HG02678 (cell line): ENCODE measurements at regions not wholly inside any gene's neighbourhood (a gene's known extent, or its start where the extent isn't known, plus 50 kb on each side); places are given as distances from the start of the nearest gene placed in this dataset.
"Not testable (repeated sequence)": the region's sequence is repeated elsewhere in the genome, so short reads cannot be mapped to it uniquely, and the experiment has no call there.

ENCODE experiments used
- ATAC-seq: cut with Tn5 transposase; IDR thresholded peaks from one replicate; pipeline ENCODE4 v1.9.1; 2021; ENCODE audit warnings: mild to moderate bottlenecking, moderate library complexity; ENCODE audit not compliant: unreplicated experiment

DNA sequence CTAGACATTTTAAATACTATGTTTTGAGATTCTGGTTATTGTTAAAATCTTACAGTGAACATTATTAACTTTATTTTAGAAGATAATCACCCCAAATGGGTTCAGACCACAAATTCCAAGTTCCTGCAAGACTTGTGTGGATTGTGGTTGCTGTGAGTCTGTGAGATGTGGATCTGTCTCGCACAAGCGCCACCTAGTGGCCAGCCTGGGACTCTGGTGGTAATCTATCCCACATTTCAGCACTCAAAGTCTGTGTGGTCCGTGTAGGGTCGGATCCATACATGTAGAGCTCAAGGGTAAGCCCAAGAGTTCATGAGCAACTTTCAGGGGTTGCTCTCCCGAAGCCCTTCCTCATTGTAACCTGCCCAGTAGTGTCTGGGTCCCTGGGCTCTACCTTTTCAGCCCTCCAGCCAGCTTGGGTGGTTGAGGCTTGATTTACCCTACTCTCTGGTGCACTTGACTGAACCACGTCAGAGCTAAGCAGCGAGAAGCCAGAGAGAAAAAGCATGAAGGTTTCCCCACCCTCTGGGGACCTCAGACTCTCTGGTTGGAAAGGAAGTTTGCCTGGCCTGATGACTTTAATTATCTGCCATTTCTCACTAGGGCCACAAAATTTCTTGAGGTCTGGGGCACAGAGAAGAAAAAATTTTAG is 129.2 kb downstream of the ARHGAP11B start:
- ATAC-seq = peak; percentile 92

DNA sequence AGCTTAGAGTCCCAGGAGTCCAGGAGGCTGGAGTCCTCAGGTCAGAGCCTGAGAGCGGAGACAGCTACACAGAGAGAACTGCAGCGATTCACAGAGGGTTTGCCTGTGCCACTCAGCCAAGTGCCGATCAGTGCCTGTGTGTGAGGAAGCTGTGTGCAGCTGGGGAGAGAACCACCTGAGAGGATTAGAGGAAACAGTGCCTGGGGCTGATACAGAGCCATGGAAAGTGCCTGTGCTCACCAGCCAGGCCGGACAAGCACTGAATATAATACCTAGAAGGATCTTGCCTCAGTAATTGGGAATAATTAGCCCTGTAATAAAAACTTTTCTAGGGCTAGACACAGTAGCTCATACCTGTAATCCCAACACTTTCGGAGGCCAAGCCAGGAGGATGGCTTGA is 134.7 kb downstream of the ARHGAP11B start:
- ATAC-seq = not testable (repeated sequence)

DNA sequence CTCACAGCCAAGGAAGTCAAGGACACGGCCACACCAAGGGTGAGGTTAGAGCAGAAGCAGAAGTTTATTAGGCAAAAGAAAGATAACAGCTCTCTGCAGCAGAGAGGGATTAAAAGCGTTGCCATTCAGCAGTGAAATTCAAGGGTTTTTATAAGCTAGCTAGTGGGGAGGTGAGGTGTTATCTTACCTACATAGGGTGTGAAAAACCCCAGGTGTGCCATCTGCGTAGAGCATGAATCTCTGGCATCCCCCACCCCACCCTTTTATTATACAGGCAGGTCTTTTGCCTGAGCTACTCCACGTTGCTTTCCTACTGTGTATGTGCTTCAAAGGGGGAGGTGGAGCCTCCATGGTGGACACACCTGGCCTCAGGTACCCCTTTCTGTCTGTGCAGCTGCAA is 135.4 kb downstream of the ARHGAP11B start:
- not testable (repeated sequence) for ATAC-seq

DNA sequence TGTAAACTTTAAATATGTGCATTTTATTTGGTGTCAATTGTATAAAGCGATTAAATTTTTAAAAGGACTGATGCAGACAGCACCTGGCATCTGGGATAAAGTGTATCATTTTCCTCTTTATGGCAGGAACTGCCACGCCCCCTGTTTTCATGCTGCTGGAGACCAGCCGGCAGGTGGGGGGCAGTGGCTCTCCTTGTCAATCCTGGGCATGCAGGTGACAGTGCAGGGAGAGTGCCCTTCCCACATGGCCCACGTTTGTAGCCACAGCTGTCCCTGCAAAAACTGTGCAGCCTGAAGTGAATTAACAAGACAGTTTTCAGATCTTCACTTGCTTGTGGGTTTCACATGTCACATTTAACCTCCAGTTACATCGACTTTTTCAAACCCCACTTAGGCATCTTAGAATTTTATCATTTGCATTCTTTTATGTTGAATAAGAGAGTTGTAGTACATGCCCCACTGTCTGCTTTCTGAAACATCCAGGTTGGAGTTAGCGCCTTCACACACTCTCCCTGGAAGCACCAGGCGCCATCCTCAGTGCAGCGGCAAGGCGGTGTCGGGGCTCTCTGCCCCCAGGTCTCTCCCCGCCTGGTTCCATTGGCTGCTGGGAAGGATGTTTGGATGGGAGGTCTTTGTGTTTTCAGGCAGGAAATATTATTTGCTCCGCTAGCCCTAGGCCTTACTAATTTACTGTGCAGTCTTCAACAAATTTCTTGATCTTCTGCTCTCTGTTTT is 134.2 kb upstream of the FAN1 start:
- ATAC-seq = not testable (repeated sequence)

DNA sequence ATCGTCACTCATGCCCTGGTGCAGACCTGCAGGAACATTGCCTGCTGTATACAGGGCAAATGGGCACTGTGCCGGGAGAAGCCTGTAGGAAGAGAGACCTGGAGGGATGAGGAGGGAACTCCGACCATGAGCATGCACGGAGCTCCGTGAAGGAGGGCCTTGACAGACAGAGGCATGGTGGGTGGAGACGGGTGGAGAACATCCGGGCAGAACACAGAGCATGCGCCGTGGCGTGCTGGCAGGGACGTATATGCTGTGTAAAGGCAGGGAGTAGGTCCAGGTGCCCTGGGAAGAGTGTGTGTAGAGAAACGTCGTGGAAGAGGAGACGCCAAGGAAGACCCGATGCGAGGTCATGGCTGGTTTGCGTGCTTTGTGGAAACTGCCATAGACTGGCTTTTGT is 133.0 kb upstream of the FAN1 start:
- ATAC-seq = no peak

DNA sequence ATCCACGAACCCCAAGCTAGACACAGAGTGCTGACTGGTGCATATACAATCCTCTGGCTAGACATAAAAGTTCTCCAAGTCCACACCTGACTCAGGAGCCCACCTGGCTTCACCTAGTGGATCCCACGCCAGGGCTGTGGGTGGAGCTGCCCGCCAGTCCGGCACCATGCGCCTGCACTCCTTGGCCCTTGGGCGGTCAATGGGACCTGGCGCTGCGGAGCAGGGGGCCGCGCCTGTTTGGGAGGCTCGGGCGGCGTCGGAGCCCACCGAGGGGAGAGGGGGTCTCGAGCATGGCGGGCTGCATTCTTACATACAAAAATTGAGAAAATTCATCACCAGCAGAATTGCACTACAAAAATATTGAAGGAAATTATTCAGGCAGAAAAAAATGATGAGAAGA is 120.7 kb upstream of the FAN1 start:
- no peak for ATAC-seq

DNA sequence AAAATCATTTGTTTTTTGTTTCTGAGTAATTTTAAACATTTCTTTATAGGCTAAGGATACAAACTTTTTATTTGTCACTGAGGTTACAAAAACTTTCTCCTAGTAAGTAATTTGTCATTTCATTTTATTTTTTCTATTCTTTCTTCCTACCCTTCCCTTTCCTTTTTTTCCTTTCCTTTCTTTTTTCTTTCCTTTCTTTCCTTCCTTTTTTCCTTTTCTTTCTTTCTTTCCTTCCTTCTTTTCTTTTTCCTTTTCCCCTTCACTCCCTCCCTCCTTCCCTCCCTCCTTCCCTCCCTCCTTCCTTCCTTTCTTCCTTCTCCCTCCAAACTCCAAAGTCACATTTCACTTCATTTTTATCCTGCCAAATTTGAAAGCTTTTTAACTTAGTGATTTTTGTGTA is 115.1 kb upstream of the FAN1 start:
- ATAC-seq = no peak

DNA sequence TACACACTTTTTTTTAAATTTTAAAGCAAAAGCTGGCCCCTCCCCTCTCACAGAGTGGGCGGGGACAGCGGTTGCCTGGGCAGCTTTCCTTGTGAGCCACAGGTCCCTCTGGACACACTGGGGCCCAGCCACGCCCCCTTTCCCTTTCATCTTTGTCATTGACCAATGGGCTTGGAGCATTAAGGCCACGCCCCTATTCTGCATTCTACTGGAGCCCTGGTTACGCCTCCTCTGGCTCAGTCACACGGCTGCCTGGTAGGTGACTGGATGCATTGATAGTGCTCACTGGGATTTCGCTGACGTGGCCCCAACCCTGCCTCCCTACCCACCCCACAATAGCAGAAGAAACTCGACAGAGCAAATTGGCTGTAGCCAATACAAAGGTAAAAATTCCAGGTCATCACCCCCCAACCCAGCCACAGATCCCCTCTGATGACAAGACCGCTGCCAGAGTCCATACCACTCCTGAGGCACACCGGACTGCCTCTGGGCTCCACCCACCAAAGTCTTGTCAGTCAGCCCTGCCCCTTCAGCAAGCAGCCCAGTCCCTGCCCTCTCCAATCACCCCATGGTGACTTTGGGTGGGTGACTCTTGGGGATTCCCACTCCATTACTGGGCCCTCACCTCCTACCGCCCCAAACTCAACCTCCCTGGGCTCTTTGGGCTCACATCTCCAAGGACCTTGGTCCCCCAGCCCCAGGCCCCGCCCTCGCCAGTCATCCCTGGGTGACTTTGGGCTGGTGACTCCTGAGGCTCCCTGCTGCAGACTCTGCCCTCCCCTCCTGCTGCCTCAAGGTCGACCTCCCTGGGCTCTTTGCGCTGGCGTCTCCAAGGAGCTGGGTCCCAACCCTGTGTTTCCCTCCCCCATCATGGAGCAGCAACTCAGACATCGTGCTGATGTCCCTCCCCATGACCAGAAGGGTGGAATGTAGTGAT is 112.2 kb upstream of the FAN1 start:
- ATAC-seq = no peak

DNA sequence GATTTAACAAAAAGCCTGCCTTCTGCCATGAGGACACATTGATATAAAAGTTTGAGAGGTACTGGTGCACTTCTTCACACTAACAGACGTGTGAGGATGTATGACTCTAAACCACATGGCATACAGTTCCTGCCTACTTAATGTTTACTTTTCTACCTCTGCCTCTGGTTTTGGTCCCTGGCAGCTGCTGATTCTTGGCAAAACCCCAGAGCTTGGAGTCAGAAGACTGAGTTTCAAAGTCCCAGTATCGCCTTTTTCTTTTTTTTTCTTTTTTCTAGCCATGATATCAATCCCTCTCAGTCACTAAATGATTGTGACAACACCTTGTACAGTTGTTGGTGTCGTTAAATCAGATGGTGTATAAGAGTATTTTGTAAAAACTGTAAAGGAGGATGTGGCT is 110.9 kb upstream of the FAN1 start:
- ATAC-seq = not testable (repeated sequence)

DNA sequence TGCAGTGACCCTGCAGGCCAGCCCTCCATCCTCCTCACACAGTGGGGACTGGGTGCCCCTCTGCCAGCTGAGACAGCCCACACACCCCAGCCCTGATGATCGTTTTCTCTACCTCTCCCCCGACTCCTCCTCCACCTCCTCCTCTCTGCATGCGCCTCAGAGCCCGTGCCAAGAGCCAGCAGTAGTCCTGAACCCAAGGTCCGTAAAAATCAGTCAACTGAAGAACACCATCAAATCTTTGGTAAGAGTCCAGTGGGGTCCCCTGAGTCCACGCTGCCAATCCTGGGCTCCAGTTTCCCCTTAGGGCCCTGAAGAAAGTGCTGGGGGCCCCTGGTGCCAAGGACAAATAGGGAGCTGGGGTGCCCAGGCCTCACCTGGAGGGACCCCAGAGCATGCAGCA is 109.3 kb upstream of the FAN1 start:
- no peak for ATAC-seq

DNA sequence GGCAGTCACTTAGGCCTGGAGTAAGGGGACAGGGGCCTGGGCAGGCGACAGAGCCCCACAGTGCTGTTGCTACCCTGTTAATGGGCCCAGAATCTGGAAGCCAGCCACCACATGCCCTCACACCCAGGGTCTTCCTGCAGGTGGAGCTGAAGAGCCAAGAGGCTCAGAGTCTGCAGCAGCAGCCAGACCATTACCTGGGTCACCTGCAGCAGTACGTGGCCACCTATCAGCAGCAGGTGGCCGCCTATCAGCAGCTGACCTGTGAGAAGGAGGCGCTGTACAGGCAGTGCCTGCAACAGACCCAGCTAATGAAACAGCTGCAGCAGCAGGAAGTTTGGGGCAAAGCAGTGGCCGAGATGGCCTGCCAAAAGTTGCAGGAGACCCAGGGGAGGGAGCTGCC is 104.2 kb upstream of the FAN1 start:
- ATAC-seq = not testable (repeated sequence)

DNA sequence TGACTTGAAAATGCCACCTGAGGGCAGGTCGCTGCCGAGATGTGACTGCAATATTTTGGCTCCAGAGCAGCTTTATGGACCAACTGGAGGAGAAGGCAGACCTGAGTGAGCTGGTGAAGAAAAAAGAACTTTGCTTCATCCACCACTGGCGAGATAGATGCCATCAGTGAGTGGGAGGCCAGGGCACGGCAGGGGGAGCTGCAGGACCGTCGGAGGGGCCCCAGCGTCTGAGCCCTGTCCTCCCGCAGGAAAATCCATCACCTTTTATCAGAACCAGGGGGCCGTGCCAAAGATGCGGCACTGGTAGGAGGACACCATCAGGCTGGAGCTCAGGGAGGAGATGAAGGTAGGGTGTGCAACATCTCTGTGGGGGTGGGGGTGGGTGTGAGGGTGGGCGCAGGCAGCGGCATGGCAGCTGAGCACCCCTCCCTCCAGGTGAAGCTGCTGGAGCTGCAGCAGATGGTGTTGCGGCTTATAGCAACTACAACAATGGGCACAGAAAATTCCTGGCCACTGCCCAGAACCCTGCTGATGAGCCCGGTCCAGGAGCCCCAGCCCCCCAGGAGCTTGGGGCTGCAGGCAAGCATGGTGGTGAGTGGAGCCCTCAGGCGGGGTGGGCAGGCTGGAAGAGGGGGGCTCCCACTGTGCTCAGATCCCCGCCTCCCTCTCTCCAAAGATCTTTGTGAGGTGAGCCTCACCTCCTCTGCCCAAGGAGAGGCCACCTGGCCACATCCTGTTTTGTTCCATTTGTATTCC is 102.4 kb upstream of the FAN1 start:
- not testable (repeated sequence) for ATAC-seq

DNA sequence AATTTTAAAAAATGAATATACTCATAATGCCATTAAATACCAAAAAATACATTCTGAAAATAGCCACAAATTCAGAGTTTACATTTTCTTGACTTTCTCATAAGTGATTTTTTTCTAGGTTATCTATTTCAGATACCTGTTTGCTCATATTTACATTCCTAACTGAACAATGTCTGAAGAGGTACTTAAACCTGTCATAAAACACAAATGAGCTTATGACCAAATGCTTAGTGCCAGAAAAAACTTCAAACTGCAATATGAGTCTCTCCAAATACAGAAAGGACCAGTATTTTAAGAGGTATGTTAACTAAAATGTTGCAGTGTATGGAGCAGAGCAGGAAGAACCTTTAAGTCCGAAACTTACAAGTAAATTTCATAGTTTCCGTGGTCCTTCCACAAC is 101.7 kb upstream of the FAN1 start:
- not testable (repeated sequence) for ATAC-seq

DNA sequence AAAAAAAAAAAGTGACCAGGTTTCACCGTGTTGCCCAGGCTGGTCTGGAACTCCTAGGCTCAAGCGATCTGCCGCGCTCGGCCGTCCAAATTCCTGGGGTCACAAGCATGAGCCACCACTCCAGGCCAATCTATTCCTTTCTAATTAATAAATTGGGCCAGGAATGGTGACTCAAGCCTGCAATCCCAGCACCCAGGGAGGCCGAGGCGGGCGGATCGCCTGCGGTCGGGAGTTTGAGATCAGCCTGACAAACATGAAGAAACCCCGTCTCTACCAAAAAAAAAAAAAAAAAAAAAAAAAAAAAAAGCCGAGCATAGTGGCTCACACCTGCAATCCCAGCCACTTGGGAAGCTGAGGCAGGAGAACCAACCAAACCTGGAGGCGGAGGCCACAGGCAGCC is 100.0 kb upstream of the FAN1 start:
- ATAC-seq = not testable (repeated sequence)

DNA sequence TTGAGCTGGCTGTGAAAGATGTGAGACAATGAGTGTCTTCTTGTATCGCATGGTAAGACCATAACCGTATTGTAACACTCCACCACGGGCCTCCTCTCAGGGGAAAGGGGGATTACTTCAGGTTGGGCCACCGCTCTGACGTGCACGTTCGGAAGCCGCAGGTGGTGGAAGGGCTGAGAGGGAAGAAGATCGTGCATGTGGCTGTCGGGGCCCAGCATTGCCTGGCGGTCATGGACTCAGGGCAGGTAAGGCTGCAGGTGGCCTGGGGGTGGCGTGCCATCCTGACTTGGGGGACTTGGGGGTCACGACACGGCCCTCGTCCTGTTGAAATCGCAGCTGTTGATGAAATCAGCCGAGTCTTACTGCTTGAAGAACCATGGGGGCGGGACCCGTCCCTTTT is 87.3 kb upstream of the FAN1 start:
- no peak for ATAC-seq

DNA sequence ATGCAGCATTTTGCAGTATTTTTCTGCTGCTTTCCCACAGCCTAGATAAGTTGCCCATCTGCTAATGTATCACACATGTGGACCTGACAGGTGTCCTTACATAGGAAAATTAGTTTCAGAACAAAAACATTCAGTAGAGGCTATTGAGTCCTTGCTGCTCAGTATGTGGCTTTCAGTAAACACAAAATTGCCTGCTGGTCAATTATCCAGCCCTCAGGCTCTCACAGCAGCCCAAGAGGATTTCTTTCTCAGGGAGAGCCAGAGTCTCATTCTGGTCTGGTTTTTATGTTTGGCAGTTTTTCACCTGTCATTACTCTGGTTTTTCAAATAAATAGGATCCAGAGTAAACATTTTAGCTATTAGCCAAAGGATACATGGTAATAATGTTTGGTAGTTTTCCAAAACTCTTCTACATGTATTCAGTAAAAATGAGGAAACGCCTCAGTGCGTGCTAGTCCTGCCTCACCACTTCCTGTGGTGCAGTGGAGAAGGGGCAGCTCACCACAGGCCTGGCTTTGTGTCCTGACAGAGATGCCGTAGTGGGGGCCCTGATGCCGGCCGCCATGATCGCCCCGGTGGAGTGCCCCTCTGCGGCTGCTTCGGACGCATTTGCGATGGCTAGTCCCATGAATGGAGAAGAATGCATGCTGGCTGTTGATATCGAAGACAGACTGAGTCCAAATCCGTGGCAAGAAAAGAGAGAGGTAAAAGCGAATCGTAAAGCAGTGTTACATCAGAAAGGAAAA is 80.5 kb upstream of the FAN1 start:
- peak; percentile 97 for ATAC-seq

DNA sequence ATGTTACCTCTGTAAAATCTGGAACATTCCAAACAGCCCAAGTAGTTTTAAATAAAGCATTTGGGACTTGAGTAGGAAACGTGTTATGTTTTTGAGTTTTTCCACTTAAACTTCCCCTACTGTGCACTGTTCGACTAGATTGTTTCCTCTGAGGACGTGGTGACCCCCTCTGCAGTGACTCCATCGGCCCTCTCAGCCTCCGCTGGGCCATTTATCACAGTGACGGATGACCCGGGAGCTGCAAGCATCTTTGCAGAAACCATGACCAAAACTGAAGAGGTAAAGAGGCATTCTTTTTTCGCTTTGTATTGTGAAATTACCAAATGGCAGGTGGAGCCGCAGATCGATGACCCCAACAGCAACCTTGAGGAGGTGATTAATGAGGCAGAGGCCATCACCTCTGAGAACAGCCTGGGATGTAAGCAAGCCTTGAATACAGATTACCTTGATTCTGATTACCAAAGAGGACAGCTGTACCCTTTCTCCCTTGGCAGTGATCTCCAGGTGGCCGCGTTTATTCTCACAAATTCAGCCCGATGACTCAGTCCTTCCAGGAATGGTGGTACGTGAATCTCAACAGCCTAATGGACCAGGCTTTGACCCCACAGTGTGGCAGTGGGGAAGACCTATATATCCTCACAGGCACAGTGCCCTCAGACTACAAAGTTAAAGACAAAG is 79.1 kb upstream of the FAN1 start:
- ATAC-seq = no peak

DNA sequence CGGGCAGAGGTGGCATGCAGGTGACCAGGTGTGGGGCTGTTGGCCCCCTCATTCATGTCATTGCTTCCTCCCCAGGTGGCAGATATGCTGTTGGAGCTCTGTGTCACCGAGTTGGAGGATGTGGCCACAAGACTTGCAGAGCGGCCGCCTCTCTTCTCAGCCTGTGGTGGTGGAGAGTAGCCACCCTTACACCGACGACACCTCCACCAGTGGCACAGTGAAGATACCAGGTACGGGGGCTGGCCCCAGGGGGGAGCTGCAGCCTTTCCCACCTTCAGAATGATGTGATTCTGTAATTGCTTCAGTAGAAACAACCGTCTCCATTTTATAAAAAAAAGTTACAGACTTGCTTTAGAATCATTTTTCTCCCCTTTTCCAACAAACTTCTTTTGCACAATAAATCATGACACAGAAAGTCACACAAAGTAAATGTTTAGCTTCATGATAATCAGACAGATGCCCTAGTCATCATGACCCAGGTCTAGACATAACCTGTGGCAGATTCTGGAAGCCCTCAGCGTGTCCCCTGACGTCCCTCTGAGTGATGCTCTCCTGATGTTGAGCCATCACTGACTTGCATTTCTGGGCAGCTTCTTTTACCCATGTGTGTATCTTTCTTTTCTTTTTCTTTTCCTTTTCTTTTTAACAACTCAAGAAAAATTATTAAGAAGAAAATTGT is 76.0 kb upstream of the FAN1 start:
- no peak for ATAC-seq

DNA sequence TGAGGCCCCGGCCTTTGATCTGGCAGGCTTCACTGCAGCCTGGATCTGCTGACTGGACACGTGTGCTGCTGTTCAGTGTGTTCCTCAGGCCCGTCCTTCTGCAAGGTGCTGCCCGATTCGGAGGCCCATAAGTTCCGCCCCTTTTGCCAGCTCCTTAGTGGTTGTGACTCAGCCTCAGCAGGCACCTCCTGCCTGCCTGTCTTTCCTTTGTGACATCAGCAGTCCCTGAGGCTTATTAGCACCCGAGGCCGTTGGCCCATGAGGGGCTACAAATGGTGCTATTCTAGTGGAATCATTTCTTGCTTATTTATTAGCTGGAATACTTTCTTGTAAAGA is 75.4 kb upstream of the FAN1 start:
- ATAC-seq = not testable (repeated sequence)
